ENCODE measurements at regions not wholly inside any gene's neighbourhood (a gene's known extent, or its start where the extent isn't known, plus 50 kb on each side); places are given as distances from the start of the nearest gene placed in this dataset.
"Not testable (repeated sequence)": the region's sequence is repeated elsewhere in the genome, so short reads cannot be mapped to it uniquely, and the experiment has no call there.

DNA sequence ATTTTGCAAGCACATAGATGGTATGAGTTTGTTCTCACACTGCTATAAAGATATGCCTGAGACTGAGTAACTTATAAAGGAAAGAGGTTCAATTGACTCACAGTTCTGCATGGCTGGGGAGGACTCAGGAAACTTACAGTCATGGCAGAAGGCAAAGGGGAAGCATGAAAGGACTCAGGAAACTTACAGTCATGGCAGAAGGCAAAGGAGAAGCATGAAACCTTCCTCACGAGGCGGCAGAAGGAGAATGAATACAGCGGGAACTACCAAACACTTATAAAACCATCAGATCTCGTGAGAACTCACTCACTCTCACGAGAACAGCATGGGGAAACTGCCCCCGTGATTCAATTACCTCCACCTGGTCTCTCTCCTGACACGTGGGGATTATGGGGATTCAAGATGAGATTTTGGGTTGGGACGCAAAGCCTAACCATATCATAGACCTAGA is 101.9 kb upstream of the NCOR2 start:
- DNase-seq: not testable (repeated sequence)

- DNase-seq: no peak
Observed at GRCh38 chr12:124668602-124669001, 101.2 kb upstream of the NCOR2 start.

- no peak for DNase-seq
Observed at GRCh38 chr12:124667506-124668326, 100.3 kb upstream of the NCOR2 start.

- no peak for DNase-seq
Observed at GRCh38 chr12:124666722-124667259, 99.4 kb upstream of the NCOR2 start.

DNA sequence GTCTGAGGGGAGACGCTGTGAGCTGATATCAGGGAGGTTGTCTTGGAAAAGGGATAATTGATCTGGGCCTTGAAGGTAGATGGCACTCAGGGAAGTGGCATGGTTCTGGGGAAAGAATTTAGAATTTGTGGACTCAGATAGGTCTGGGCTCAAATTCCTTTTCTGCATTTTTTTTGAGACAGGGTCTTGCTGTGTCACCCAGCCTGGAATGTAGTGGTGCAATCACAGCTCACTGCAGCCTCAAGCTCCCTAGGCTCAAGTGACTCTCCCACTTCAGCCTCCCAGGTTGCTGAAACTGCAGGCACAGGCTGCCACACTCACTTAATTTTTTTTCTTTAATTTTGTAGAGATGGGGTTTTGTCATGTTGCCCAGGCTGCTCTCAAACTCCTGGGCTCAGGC is 98.1 kb upstream of the NCOR2 start:
- DNase-seq: no peak

DNA sequence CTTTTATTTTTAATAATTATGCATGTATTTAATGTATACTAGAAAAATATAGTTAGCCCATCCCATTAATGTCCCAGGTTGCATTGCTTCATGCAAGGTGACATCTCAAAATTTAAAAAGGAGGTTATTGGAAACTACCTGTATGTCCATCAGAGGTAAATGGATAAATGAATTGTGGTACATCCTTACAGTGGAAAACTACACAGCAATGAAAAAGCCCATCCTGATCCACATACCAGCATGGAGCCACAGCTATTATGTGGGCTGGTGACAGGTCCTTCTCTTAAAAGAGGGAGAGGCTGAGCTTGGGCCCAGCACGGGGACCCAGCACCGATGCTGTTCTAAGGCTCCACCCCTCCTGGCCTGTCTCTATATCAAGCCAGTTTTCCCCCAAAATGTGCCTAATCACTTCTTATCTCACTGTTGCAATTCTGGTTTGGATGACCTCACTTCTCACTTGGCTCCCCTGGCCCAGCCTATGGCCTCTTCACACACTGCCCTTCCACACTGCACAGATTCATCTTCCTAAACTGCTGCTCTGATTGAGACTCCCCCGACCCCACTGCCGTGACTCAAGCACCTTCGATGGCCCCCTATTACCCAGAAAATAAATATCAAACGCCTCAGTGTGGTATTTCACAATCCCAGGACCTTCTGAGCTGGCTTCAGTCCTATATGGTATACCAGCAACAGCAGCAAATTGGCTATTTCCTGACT is 97.1 kb upstream of the NCOR2 start:
- DNase-seq: no peak

DNA sequence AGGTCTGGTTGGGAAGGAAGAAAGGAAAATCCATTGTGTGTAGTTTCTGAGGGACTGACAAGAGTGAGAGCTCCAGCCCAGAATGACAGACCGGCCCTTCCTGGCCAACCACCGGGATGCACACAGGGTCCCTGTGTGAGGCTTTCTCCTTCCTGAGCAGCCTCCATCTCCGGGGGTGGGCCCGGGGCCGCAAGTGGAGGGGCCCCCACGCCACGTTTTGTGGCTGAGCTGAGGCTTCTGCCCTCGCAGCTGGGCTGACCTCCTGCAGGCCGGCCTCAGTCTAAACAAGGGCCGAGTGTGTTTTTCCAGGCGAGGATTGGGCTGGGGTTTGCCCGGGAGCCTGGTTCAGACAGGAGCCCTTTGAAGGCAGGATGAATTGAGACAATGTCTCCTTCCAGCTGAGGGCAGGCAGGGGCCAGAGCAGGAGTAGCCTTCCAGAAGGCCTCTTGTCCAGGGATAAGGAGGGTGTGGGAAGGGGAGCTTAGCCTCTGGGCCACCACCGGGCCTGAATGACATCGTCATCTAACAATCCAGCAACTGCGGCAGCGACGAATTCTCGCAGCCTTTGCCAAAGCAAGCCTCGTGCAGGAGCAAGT is 96.5 kb upstream of the NCOR2 start:
- no peak for DNase-seq

GRCh38 chr12:124663206-124663605 is 95.8 kb upstream of the NCOR2 start:
- no peak for DNase-seq

DNA sequence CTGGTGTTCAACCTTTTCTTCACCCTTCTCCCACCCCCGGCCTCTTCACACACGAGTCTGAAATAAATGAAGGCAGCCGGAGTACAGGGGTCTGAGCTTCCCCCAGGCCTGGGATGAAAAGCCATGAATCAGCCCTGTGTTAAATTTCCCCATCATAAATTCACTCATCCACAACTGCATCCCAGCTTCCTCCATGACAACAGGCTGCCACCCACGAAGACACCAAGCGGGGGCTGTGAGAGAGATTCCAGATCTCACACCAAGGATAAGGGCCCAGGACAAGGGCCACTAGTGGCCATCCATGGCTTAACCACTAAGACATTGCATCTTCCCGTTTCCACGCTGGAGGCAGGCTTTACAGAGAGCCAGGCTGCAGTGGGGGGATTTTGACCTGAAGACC is 93.9 kb upstream of the NCOR2 start:
- no peak for DNase-seq

DNA sequence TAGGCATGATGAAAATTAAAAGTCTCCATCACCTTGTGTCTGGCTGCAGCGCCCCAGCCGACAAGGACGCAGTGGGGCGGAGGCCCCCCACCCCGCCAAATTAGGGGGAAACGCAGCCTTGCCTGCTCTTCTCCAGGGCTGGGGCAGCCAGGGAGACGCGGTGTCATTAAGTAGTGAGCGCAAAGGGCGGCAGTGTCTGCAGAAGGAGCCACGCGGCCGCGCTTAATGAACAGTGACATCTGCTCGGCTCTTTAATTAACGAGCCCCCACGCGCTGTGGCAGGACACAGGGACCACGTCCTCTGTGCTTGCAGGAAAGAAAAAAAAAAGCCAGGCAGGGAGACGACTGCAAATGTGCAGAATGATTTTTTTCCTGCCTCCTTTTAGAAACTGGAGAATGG is 93.4 kb upstream of the NCOR2 start:
- DNase-seq: no peak

- no peak for DNase-seq
Observed at GRCh38 chr12:124658806-124659402, 91.5 kb upstream of the NCOR2 start.

GRCh38 chr12:124658302-124658701 is 90.9 kb upstream of the NCOR2 start:
- DNase-seq: no peak

- DNase-seq: no peak
Observed at GRCh38 chr12:124656947-124657434, 89.6 kb upstream of the NCOR2 start.

DNA sequence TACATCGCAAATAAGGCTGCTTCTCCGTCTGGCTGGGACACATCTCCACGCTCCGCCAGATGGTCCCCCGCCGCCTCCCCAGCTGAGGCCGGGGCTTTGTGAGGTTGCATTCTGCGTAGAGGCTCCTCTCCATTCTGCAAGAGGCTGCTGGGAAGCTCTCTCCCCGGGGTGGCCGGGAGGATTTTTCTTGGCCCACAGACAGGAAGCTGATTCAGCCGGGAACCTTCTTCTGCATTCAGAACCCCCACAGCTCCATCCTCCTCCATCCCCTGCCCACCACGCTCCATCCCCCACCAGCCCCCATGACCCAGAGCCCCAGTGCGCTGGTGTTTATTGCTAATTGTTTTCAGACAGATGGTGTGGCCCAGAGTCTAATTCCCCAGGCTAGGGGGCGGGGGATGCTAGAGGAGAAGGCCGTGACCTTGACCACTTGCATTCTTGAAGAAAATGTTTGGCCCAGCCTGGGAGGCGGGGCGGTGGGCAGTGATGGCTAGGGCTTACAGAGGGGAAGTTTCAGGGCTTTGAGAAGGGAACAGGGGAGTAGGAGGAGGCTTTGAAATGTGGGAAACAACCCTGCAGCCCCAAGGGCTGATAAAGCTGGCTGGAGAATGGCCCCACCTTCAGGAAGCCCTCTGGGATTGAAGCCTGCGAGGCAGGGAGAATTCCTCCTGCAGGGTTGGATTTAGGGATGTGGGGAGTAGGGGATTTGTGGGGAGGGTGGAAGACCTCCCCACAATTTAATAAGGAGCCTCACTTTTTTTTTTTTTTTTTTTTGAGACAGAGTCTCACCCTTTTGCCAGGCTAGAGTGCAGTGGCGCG is 88.5 kb upstream of the NCOR2 start:
- no peak for DNase-seq

DNA sequence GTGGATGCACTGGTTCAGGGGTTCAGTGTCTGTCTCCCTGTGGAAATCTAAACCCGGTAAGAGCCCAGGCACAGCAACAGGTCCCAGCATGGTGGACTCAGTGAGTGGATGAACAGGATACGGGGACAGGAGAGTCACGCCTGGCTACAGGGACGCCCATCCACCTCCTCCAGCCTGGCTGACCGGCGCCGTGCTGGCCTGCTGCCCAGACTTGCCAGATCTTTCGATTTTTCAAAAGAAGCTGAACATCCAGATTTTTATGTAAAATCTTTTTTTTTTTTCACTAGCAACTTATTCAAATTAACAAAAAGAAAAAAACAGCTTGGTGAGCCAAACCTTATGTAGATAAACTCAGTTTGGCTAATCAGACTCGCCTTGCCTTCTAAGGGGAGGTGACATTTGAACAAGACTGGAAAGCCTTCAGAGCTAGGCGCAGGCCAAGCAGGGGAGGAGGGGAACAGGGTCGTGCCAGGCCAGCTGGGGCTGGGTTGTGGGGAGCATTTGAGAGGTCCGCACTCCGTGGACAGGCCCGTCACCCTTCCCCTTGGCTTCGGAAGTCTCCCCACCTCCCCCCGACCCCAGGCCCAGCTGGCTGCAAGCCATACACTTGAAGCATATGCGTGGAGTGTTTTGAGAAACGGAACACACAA is 87.8 kb upstream of the NCOR2 start:
- no peak for DNase-seq

GRCh38 chr12:124654666-124655047 is 87.2 kb upstream of the NCOR2 start:
- DNase-seq: no peak

DNA sequence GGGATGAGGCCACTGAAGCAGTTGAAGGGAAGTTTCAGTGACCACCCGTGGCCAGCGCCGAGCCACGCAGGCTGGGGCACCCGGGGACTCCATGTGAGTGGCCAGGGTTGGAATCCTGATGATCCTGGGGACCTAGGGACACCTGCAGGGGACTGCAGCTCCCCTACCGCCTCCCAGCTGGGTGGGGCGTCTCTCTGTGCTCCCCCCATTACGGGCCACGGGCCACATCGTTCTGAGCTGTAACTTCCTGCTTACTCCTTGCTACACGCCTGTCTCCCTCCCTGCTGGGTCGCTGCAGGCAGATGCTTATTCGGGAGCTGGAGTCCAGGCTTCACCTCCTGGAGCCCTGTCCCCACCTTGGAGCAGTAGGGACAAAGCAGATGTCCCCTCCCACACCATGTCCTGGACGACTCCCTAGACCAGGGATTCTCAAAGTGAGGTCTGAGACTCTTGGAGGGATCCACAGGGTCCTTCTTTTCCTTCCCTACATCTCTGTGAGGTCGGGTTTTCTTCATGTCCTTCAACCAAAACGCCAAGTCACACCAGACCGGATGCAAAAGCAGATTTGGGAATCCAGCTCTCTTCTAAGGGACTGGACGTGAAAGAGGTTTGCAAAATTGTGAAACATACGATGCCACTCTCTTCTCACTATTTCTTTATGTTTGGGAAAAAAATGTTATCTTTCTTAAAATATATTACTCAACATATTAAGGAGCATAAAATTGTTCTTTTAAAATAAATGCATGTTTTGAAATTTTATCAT is 85.9 kb upstream of the NCOR2 start:
- no peak for DNase-seq

- DNase-seq: no peak
Observed at GRCh38 chr12:124652661-124653060, 85.2 kb upstream of the NCOR2 start.

- no peak for DNase-seq
Observed at GRCh38 chr12:124651516-124652273, 84.3 kb upstream of the NCOR2 start.

GRCh38 chr12:124650912-124651311 is 83.5 kb upstream of the NCOR2 start:
- DNase-seq: no peak

Data from activated T-cell treated with anti-CD3 and anti-CD28 coated beads for 4 hours (primary cell).